ENCODE measurements at regions not wholly inside any gene's neighbourhood (a gene's known extent, or its start where the extent isn't known, plus 50 kb on each side); places are given as distances from the start of the nearest gene placed in this dataset.
"Not testable (repeated sequence)": the region's sequence is repeated elsewhere in the genome, so short reads cannot be mapped to it uniquely, and the experiment has no call there.

- H3K4me3 ChIP-seq (ENCODE audit: low read depth, low read length), result no peak overlapping the region
- DNase-seq (ENCODE audit: low read depth), result no peak
- no peak for TF ChIP-seq CTCF (IDR thresholded peaks at IDR 0.05; ENCODE audit: insufficient read depth, low read depth, low read length, missing control alignments)
Observed at GRCh38 chr6:133787859-133788505, 100.9 kb upstream of the TCF21 start.

- no peak for TF ChIP-seq CTCF (IDR thresholded peaks at IDR 0.05; ENCODE audit: insufficient read depth, low read depth, low read length, missing control alignments)
- DNase-seq (ENCODE audit: low read depth), result no peak
Observed at GRCh38 chr6:133788556-133788955, 100.4 kb upstream of the TCF21 start.

GRCh38 chr6:133789449-133789848, 99.5 kb upstream of the TCF21 start:
- not testable (repeated sequence) for DNase-seq (ENCODE audit: low read depth); H3K4me3 ChIP-seq (ENCODE audit: low read depth, low read length)

More at GRCh38 chr6:133788556-133788955, 100.4 kb upstream of the TCF21 start:
- H3K4me3 ChIP-seq (ENCODE audit: low read depth, low read length), result no peak overlapping the region

GRCh38 chr6:133790756-133791155, 98.2 kb upstream of the TCF21 start:
- not testable (repeated sequence) for DNase-seq (ENCODE audit: low read depth); H3K4me3 ChIP-seq (ENCODE audit: low read depth, low read length)

GRCh38 chr6:133795051-133795450, 93.9 kb upstream of the TCF21 start:
- DNase-seq (ENCODE audit: low read depth); H3K4me3 ChIP-seq (ENCODE audit: low read depth, low read length): not testable (repeated sequence)

- DNase-seq (ENCODE audit: low read depth), result no peak
- TF ChIP-seq CTCF (IDR thresholded peaks at IDR 0.05; ENCODE audit: insufficient read depth, low read depth, low read length, missing control alignments), result no peak
- H3K4me3 ChIP-seq (ENCODE audit: low read depth, low read length), result no peak overlapping the region
Observed at GRCh38 chr6:133796235-133796634, 92.7 kb upstream of the TCF21 start.

- no peak overlapping the region for H3K4me3 ChIP-seq (ENCODE audit: low read depth, low read length)
- no peak for DNase-seq (ENCODE audit: low read depth)
- no peak for TF ChIP-seq CTCF (IDR thresholded peaks at IDR 0.05; ENCODE audit: insufficient read depth, low read depth, low read length, missing control alignments)
Observed at GRCh38 chr6:133799043-133799442, 89.9 kb upstream of the TCF21 start.

GRCh38 chr6:133802861-133803260, 86.1 kb upstream of the TCF21 start:
- DNase-seq (ENCODE audit: low read depth), result no peak
- TF ChIP-seq CTCF (IDR thresholded peaks at IDR 0.05; ENCODE audit: insufficient read depth, low read depth, low read length, missing control alignments), result no peak
- no peak overlapping the region for H3K4me3 ChIP-seq (ENCODE audit: low read depth, low read length)

Measured in GM12865 (cell line).